Adrenal gland (tissue), 5 donors: ENCODE measurements at regions not wholly inside any gene's neighbourhood (a gene's known extent, or its start where the extent isn't known, plus 50 kb on each side); places are given as distances from the start of the nearest gene placed in this dataset.

Experiments used
- CTCF ChIP-seq, 6 experiments: fragments of 450-650 bp in 4 of 6; fragments of 200-600 bp in 2 of 6; sonication (generic) in 1 of 6; IDR thresholded peaks; 1 replicate in 5 of 6; 2 replicates in 1 of 6; pipeline versions ENCODE4 v1.5.1 to v1.8.0; 2016 to 2021; ENCODE audit warnings: antibody characterized with exemption in 6 of 6, mild to moderate bottlenecking in 2 of 6, moderate library complexity in 1 of 6
- POLR2A ChIP-seq, 2 donors: fragments of 450-650 bp; IDR thresholded peaks; one replicate each; pipeline ENCODE4 v1.6.1; 2017; ENCODE audit warnings: antibody characterized with exemption in 2 of 2, mild to moderate bottlenecking in 2 of 2, moderate library complexity in 1 of 2
- donor health status: DM: no; HTN: no; CAD: no.

DNA sequence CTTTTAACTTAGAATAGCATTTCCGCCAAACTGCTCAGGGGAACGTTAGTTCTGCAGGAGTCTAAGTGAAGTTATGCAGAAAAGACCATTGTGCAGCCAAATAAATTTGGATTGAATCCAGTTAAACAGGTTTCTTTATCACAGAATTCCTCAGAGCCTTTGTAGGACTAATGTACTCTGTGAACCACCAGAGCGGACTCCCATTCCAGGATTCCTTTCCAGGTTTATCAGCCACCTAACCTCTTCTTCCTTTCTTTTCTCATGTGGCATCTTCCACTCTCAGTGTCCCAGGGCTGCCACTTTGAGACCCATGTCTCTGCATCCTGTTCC lies 350.4 kb downstream of the TSN start:
- TF ChIP-seq CTCF (IDR thresholded peaks at IDR 0.05) (no peak), POLR2A (IDR thresholded peaks at IDR 0.05) (no peak)
